HepG2 (cell line): ENCODE measurements at regions not wholly inside any gene's neighbourhood (a gene's known extent, or its start where the extent isn't known, plus 50 kb on each side); places are given as distances from the start of the nearest gene placed in this dataset.
"Not testable (repeated sequence)": the region's sequence is repeated elsewhere in the genome, so short reads cannot be mapped to it uniquely, and the experiment has no call there.

Experiments
- ATAC-seq: fragments of 200-7000 bp; cut with Tn5 transposase; 3 replicates; pipeline ENCODE4 v1.9.1; 2020; ENCODE audit warnings: mild to moderate bottlenecking, moderate library complexity
- BruUV-seq: library from RNA; stranded (reverse); fragments of 400-500 nt; replicated peaks from 2 replicates; lab custom pipeline; 2021; lab: Mats Ljungman, UMichigan
- CTCF ChIA-PET: fragments of 300-600 bp; formaldehyde crosslinking; extraction: SDS; loops from one replicate; lab custom pipeline; 2021; ENCODE audit warnings: low total read pairs, inconsistent platforms, low intra/inter-chr PET ratio; lab: Yijun Ruan, JAX
- POLR2A ChIA-PET: fragments of 350-600 bp; sonication (Branson Sonifier 250); formaldehyde crosslinking; loops from one replicate; lab custom pipeline; 2020; ENCODE audit warnings: antibody characterized with exemption, inconsistent platforms; lab: Yijun Ruan, JAX
- DNase-seq: peaks from one replicate; pipeline ENCODE4 v3.0.0-alpha.2; 2015; ENCODE audit warnings: low spot score
- FAIRE-seq: peaks from 3 replicates; lab custom pipeline; 2011; peaks lifted over from hg19 to GRCh38; lab: Jason Lieb, UNC
- H2AFZ ChIP-seq: one replicate; pipeline ENCODE4 v1.6.1; 2011; ENCODE audit warnings: low read length, inconsistent platforms
- H3K27ac ChIP-seq: fragments of 300-600 bp; 3 replicates; pipeline ENCODE4 v1.8.0; 2011; ENCODE audit warnings: mixed run types, mild to moderate bottlenecking, mixed read lengths, low read length, inconsistent platforms; ENCODE audit not compliant: insufficient read depth; ENCODE audit errors: extremely low read length
- H3K27me3 ChIP-seq, 2 experiments: fragments of 200-600 bp in 1 of 2; 2 replicates in 1 of 2; 3 replicates in 1 of 2; pipeline versions ENCODE4 v1.6.0 to v1.8.0; 2011; ENCODE audit warnings: low read length in 2 of 2, mild to moderate bottlenecking in 2 of 2, moderate library complexity in 2 of 2, inconsistent platforms in 1 of 2; ENCODE audit not compliant: insufficient read depth in 2 of 2, control insufficient read depth in 1 of 2
- H3K36me3 ChIP-seq, 2 experiments: fragments of 200-600 bp in 1 of 2; replicated peaks in 1 of 2; 2 replicates in 1 of 2; 3 replicates in 1 of 2; pipeline versions ENCODE4 v1.5.1 to v1.8.0; 2011; ENCODE audit warnings: low read length in 2 of 2, inconsistent platforms in 1 of 2; ENCODE audit not compliant: insufficient read depth in 2 of 2, control insufficient read depth in 1 of 2
- H3K4me1 ChIP-seq: 2 replicates; pipeline ENCODE4 v1.5.1; 2012; ENCODE audit warnings: low read length, inconsistent platforms; ENCODE audit not compliant: insufficient read depth
- H3K4me2 ChIP-seq: 2 replicates; pipeline ENCODE4 v1.6.0; 2011; ENCODE audit warnings: low read depth, low read length, inconsistent platforms
- H3K4me3 ChIP-seq, 3 experiments: fragments of 200-600 bp in 1 of 3; sonication (generic), shearing (Covaris generic) in 1 of 3; replicated peaks in 1 of 3; 2 replicates each; pipeline ENCODE4 v1.5.1; 2011 to 2016; ENCODE audit warnings: low read length in 3 of 3, inconsistent platforms in 2 of 3, low read depth in 2 of 3, mild to moderate bottlenecking in 2 of 3, control low read depth in 1 of 3, mixed read lengths in 1 of 3; ENCODE audit not compliant: insufficient read depth in 1 of 3
- H3K79me2 ChIP-seq: one replicate; pipeline ENCODE4 v1.6.1; 2011; ENCODE audit warnings: low read length, inconsistent platforms; ENCODE audit not compliant: insufficient read depth
- H3K9ac ChIP-seq: 2 replicates; pipeline ENCODE4 v1.6.0; 2011; ENCODE audit warnings: mild to moderate bottlenecking, low read depth, low read length, inconsistent platforms; ENCODE audit not compliant: insufficient read depth
- H3K9me3 ChIP-seq: 2 replicates; pipeline ENCODE4 v1.5.1; 2012; ENCODE audit warnings: mild to moderate bottlenecking, low read length
- H4K20me1 ChIP-seq: 2 replicates; pipeline ENCODE4 v1.6.0; 2011; ENCODE audit warnings: inconsistent platforms, mild to moderate bottlenecking, low read length, moderate library complexity; ENCODE audit not compliant: insufficient read depth
- WGBS: methylation state at CpG from one replicate; pipeline ENCODE4 v1.1.6; 2017; ENCODE audit warnings: low lambda C conversion rate; 5-methylcytosine and 5-hydroxymethylcytosine counted together
- in situ Hi-C: cut with HindIII; loops from 2 replicates; pipeline ENCODE4 v1.10.0; 2017; ENCODE audit warnings: low pct_unique_long_range_greater_than_20kb; ENCODE audit not compliant: extremely low pct_ligation_motif_present
- intact Hi-C: fragments of 100-400 bp; cut with micrococcal nuclease; formaldehyde crosslinking; loops from one replicate; pipeline ENCODE4 v1.10.0; 2022; ENCODE audit not compliant: unreplicated experiment

GRCh38 chr20:30540330-30541069 is 717.0 kb upstream of the DEFB115 start:
- BruUV-seq, CTCF ChIA-PET, H3K9ac ChIP-seq, H3K27me3 ChIP-seq, H2AFZ ChIP-seq, H3K36me3 ChIP-seq, H4K20me1 ChIP-seq, H3K4me3 ChIP-seq, H3K27ac ChIP-seq, H3K79me2 ChIP-seq, H3K4me2 ChIP-seq, POLR2A ChIA-PET, in situ Hi-C loops, H3K4me1 ChIP-seq, intact Hi-C loops, ATAC-seq, DNase-seq, FAIRE-seq: not testable (repeated sequence)
- WGBS: 2% methylated on average over 4 of the region's 4 CpGs
- peaks cover 26% of the 10 kb centered on the region for H3K9me3 ChIP-seq

- BruUV-seq, H3K27me3 ChIP-seq, CTCF ChIA-PET, H4K20me1 ChIP-seq, H3K4me1 ChIP-seq, intact Hi-C loops, H3K4me3 ChIP-seq, in situ Hi-C loops, H3K79me2 ChIP-seq, H3K36me3 ChIP-seq, DNase-seq, ATAC-seq, H2AFZ ChIP-seq, H3K4me2 ChIP-seq, POLR2A ChIA-PET, H3K9ac ChIP-seq, FAIRE-seq, H3K27ac ChIP-seq: not testable (repeated sequence)
- 1% methylated on average over 4 of the region's 4 CpGs for WGBS
- peaks cover 14% of the 10 kb centered on the region; the same call in 1 of the 2 replicates for H3K9me3 ChIP-seq
Observed at GRCh38 chr20:30551236-30551635, 706.2 kb upstream of the DEFB115 start.

GRCh38 chr20:30556797-30557196 is 700.7 kb upstream of the DEFB115 start:
- H3K36me3 ChIP-seq, BruUV-seq, CTCF ChIA-PET, H3K9me3 ChIP-seq, H3K27ac ChIP-seq, H3K27me3 ChIP-seq, H3K4me1 ChIP-seq, H3K9ac ChIP-seq, H4K20me1 ChIP-seq, DNase-seq, ATAC-seq, in situ Hi-C loops, H3K79me2 ChIP-seq, H3K4me3 ChIP-seq, H2AFZ ChIP-seq, H3K4me2 ChIP-seq, FAIRE-seq, intact Hi-C loops, POLR2A ChIA-PET: not testable (repeated sequence)
- WGBS: 0% methylated on average over 1 of the region's 1 CpG
